ENCODE measurements at regions not wholly inside any gene's neighbourhood (a gene's known extent, or its start where the extent isn't known, plus 50 kb on each side); places are given as distances from the start of the nearest gene placed in this dataset.

DNA sequence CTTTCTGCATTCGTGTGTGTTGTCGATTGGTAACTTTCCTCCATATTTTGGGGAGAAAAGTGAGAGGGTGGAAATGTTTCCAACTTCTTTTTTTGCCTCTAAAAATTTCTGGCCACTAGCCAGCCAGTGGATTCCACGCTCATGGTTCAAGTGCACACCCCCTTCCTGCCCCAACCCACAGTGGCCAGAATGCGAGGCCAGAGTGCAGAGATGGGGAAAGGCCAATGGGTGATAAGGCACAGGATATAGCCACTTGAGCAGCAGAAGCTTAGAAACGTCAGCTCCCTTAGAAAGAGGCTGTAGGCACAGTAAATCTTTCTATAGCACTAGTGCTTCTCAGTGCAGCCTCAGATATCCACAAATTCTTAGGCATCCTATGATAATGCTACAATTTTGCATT is 75.8 kb upstream of the ADRB2 start:
- TF ChIP-seq POLR2A (IDR thresholded peaks at IDR 0.05; ENCODE audit: low read depth, low read length) (no peak), EZH2 (IDR thresholded peaks at IDR 0.05; ENCODE audit: borderline replicate concordance, low read depth, low read length, severe bottlenecking) (no peak)
- TF ChIP-seq, protein P1, sequence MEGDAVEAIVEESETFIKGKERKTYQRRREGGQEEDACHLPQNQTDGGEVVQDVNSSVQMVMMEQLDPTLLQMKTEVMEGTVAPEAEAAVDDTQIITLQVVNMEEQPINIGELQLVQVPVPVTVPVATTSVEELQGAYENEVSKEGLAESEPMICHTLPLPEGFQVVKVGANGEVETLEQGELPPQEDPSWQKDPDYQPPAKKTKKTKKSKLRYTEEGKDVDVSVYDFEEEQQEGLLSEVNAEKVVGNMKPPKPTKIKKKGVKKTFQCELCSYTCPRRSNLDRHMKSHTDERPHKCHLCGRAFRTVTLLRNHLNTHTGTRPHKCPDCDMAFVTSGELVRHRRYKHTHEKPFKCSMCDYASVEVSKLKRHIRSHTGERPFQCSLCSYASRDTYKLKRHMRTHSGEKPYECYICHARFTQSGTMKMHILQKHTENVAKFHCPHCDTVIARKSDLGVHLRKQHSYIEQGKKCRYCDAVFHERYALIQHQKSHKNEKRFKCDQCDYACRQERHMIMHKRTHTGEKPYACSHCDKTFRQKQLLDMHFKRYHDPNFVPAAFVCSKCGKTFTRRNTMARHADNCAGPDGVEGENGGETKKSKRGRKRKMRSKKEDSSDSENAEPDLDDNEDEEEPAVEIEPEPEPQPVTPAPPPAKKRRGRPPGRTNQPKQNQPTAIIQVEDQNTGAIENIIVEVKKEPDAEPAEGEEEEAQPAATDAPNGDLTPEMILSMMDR (IDR thresholded peaks at IDR 0.05; ENCODE audit: extremely low read depth in 1 of 2, insufficient read depth in 1 of 2, low read depth in 1 of 2, low read length in 2 of 2) = no peak
- TF ChIP-seq, protein P2, sequence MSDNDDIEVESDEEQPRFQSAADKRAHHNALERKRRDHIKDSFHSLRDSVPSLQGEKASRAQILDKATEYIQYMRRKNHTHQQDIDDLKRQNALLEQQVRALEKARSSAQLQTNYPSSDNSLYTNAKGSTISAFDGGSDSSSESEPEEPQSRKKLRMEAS (IDR thresholded peaks at IDR 0.05; ENCODE audit: insufficient read depth, insufficient read length) = no peak
